Liver (tissue), 8 donors: ENCODE measurements at regions not wholly inside any gene's neighbourhood (a gene's known extent, or its start where the extent isn't known, plus 50 kb on each side); places are given as distances from the start of the nearest gene placed in this dataset.

Experiments used
- DNase-seq: peaks from one replicate; pipeline ENCODE4 v3.0.0-alpha.2; 2017; ENCODE audit warnings: low spot score
- H3K27ac ChIP-seq, 2 donors: one replicate each; pipeline ENCODE4 v1.7.0; 2013; ENCODE audit warnings: inconsistent platforms in 2 of 2, low read length in 2 of 2, control low read depth in 1 of 2, low read depth in 1 of 2, mild to moderate bottlenecking in 1 of 2
- H3K27me3 ChIP-seq, 4 donors: one replicate each; pipeline versions ENCODE4 v1.6.1 to v1.7.0; 2013; ENCODE audit warnings: low read length in 3 of 4, inconsistent platforms in 1 of 4, mild to moderate bottlenecking in 1 of 4, moderate library complexity in 1 of 4; ENCODE audit not compliant: control insufficient read depth in 4 of 4, insufficient read depth in 4 of 4
- H3K36me3 ChIP-seq, 4 donors: one replicate each; pipeline versions ENCODE4 v1.6.1 to v1.7.0; 2013; ENCODE audit warnings: low read length in 3 of 4, mild to moderate bottlenecking in 3 of 4, low read depth in 1 of 4, moderate library complexity in 1 of 4; ENCODE audit not compliant: control insufficient read depth in 4 of 4, insufficient read depth in 3 of 4
- H3K4me1 ChIP-seq, 4 donors: one replicate each; pipeline versions ENCODE4 v1.6.1 to v1.7.0; 2013; ENCODE audit warnings: low read length in 3 of 4, mild to moderate bottlenecking in 3 of 4, moderate library complexity in 1 of 4; ENCODE audit not compliant: control insufficient read depth in 4 of 4, insufficient read depth in 4 of 4
- H3K4me3 ChIP-seq, 3 donors: one replicate each; pipeline versions ENCODE4 v1.6.1 to v1.7.0; 2013; ENCODE audit warnings: low read length in 3 of 3, control low read depth in 1 of 3, low read depth in 1 of 3, mild to moderate bottlenecking in 1 of 3
- H3K9ac ChIP-seq, 2 donors: one replicate each; pipeline ENCODE4 v1.7.0; 2013; ENCODE audit warnings: low read length in 2 of 2, mild to moderate bottlenecking in 2 of 2, moderate library complexity in 2 of 2, control low read depth in 1 of 2, low read depth in 1 of 2
- H3K9me3 ChIP-seq, 4 donors: one replicate each; pipeline versions ENCODE4 v1.6.1 to v1.7.0; 2013; ENCODE audit warnings: low read length in 3 of 4; ENCODE audit not compliant: control insufficient read depth in 4 of 4
- EGR1 ChIP-seq, 2 donors: IDR thresholded peaks; 2 replicates each; pipeline ENCODE4 v1.6.1; 2016 to 2018; ENCODE audit warnings: antibody characterized with exemption in 2 of 2, low read depth in 2 of 2
- FOXA1 ChIP-seq: IDR thresholded peaks from 2 replicates; pipeline ENCODE4 v1.6.1; 2016; ENCODE audit warnings: antibody characterized with exemption
- FOXA2 ChIP-seq: IDR thresholded peaks from 2 replicates; pipeline ENCODE4 v1.6.1; 2016; ENCODE audit warnings: antibody characterized with exemption
- GABPA ChIP-seq, 2 donors: IDR thresholded peaks in 1 of 2; conservative IDR thresholded peaks in 1 of 2; 2 replicates each; pipeline ENCODE4 v1.6.1; 2016; ENCODE audit warnings: antibody characterized with exemption in 2 of 2, mild to moderate bottlenecking in 1 of 2, moderate library complexity in 1 of 2
- HNF4A ChIP-seq, 2 donors: conservative IDR thresholded peaks; 2 replicates each; pipeline ENCODE4 v1.6.1; 2016; ENCODE audit warnings: antibody characterized with exemption in 2 of 2, mild to moderate bottlenecking in 2 of 2
- HNF4G ChIP-seq: IDR thresholded peaks from 2 replicates; pipeline ENCODE4 v1.6.1; 2016; ENCODE audit warnings: antibody characterized with exemption
- JUND ChIP-seq, 2 donors: IDR thresholded peaks; 2 replicates each; pipeline ENCODE4 v1.6.1; 2016; ENCODE audit warnings: antibody characterized with exemption in 2 of 2
- NR2F2 ChIP-seq: IDR thresholded peaks from 2 replicates; pipeline ENCODE4 v1.6.1; 2016; ENCODE audit warnings: antibody characterized with exemption
- RAD21 ChIP-seq, 2 donors: IDR thresholded peaks; 2 replicates each; pipeline ENCODE4 v1.6.1; 2016; ENCODE audit warnings: antibody characterized with exemption in 2 of 2, mild to moderate bottlenecking in 2 of 2
- SP1 ChIP-seq: IDR thresholded peaks from 2 replicates; pipeline ENCODE4 v1.6.1; 2018; ENCODE audit warnings: antibody characterized with exemption, mild to moderate bottlenecking
- TAF1 ChIP-seq: conservative IDR thresholded peaks from 2 replicates; pipeline ENCODE4 v1.6.1; 2016; ENCODE audit warnings: antibody characterized with exemption, mild to moderate bottlenecking
- YY1 ChIP-seq: IDR thresholded peaks from 2 replicates; pipeline ENCODE4 v1.6.1; 2016; ENCODE audit warnings: antibody characterized with exemption, mild to moderate bottlenecking
- WGBS: extraction: QIAGEN DNeasy Blood & Tissue Kit; methylation state at CpG from one replicate; pipeline ENCODE4 v1.1.7; 2013; 5-methylcytosine and 5-hydroxymethylcytosine counted together
- TF ChIP-seq, protein P1 (sequence below): IDR thresholded peaks from 2 replicates; pipeline ENCODE4 v1.6.1; 2016; ENCODE audit warnings: antibody characterized with exemption, mild to moderate bottlenecking
- TF ChIP-seq, protein P2 (sequence below): IDR thresholded peaks from 2 replicates; pipeline ENCODE4 v1.6.1; 2016; ENCODE audit warnings: antibody characterized with exemption
- TF ChIP-seq, protein P3 (sequence below): fragments of 150-350 bp; IDR thresholded peaks from 2 replicates; pipeline ENCODE4 v1.5.1; 2017; ENCODE audit warnings: improper control_type of control experiment, low read depth, low read length; ENCODE audit not compliant: missing input control
- TF ChIP-seq, protein P4 (sequence below): IDR thresholded peaks from 2 replicates; pipeline ENCODE4 v1.6.1; 2016; ENCODE audit warnings: antibody characterized with exemption
- TF ChIP-seq, protein P5 (sequence below): IDR thresholded peaks from 2 replicates; pipeline ENCODE4 v1.6.1; 2016; ENCODE audit warnings: antibody characterized with exemption
- donor health status: healthy.
- donor health status: healthy.
- donor health status: healthy.
- donor health status: healthy.
- donor health status: healthy.

DNA sequence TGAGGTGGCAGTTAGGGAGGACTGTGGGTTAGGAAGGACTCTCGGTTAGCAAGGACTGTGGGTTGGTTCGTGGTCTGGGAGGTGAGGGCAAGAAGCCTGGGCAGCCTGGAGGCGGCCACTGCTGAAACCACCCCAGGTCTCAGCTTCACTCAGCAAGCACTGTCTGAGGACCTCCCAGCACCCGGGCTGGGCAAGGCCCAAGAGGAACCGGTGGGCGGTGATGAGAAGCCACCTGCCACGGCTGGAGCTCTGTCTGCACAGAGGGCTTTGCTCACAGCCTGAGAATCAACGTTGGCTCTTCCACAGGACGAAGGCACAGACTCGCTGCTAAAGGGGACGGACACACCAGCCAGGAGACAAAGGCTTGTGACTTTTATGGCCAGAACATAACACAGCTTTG, 69.3 kb downstream of the DACT2 start:
- WGBS, result 90% methylated on average over 11 of the region's 11 CpGs
- Histone ChIP-seq H3K36me3 (no peaks in the 10 kb centered on the region), H3K4me3 (no peak overlapping the region), H3K27me3 (no peaks in the 10 kb centered on the region), H3K27ac (no peak overlapping the region), H3K4me1 (peaks cover 0 to 5% (median 2%) of the 10 kb centered on the region in 4 donors), H3K9me3 (no peaks in the 10 kb centered on the region), H3K9ac (no peak overlapping the region)
- TF ChIP-seq RAD21 (IDR thresholded peaks at IDR 0.05) (no peak), HNF4G (no peak), FOXA1 (no peak), GABPA (IDR thresholded peaks at IDR 0.05 in 1 of 2, conservative IDR thresholded peaks at IDR 0.05 in 1 of 2) (no peak), FOXA2 (no peak)
- DNase-seq, result no peak

DNA sequence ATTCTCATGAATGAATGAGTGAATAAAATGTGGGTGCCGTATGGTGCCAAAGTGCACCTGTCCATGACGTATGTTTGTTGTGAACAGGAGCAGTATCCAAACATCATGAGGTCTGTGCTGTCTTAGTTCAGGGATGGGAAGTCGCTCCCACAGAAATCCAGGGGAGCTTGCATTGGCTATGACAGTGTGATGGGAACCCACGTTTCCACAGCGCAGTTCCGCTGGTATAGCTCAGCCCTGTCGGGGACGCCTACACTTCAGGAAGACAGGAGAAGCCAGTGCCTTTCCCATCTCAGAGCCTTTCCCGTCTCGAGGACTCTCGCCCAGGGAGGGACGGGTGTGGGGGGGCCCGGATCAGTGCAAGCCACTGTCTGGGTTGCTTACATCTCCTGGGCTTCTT, 69.8 kb downstream of the DACT2 start:
- no peak for DNase-seq
- Histone ChIP-seq H3K4me1 (peaks cover 0 to 5% (median 2%) of the 10 kb centered on the region in 4 donors), H3K27me3 (no peaks in the 10 kb centered on the region), H3K36me3 (no peaks in the 10 kb centered on the region), H3K9me3 (no peaks in the 10 kb centered on the region), H3K27ac (no peak overlapping the region), H3K9ac (no peak overlapping the region), H3K4me3 (no peak overlapping the region)
- 91% methylated on average over 13 of the region's 13 CpGs for WGBS
- no peak for TF ChIP-seq FOXA1
- TF ChIP-seq, protein P1, sequence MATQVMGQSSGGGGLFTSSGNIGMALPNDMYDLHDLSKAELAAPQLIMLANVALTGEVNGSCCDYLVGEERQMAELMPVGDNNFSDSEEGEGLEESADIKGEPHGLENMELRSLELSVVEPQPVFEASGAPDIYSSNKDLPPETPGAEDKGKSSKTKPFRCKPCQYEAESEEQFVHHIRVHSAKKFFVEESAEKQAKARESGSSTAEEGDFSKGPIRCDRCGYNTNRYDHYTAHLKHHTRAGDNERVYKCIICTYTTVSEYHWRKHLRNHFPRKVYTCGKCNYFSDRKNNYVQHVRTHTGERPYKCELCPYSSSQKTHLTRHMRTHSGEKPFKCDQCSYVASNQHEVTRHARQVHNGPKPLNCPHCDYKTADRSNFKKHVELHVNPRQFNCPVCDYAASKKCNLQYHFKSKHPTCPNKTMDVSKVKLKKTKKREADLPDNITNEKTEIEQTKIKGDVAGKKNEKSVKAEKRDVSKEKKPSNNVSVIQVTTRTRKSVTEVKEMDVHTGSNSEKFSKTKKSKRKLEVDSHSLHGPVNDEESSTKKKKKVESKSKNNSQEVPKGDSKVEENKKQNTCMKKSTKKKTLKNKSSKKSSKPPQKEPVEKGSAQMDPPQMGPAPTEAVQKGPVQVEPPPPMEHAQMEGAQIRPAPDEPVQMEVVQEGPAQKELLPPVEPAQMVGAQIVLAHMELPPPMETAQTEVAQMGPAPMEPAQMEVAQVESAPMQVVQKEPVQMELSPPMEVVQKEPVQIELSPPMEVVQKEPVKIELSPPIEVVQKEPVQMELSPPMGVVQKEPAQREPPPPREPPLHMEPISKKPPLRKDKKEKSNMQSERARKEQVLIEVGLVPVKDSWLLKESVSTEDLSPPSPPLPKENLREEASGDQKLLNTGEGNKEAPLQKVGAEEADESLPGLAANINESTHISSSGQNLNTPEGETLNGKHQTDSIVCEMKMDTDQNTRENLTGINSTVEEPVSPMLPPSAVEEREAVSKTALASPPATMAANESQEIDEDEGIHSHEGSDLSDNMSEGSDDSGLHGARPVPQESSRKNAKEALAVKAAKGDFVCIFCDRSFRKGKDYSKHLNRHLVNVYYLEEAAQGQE, result no peak
- TF ChIP-seq HNF4A (conservative IDR thresholded peaks at IDR 0.05), result no peak
- TF ChIP-seq, protein P2, sequence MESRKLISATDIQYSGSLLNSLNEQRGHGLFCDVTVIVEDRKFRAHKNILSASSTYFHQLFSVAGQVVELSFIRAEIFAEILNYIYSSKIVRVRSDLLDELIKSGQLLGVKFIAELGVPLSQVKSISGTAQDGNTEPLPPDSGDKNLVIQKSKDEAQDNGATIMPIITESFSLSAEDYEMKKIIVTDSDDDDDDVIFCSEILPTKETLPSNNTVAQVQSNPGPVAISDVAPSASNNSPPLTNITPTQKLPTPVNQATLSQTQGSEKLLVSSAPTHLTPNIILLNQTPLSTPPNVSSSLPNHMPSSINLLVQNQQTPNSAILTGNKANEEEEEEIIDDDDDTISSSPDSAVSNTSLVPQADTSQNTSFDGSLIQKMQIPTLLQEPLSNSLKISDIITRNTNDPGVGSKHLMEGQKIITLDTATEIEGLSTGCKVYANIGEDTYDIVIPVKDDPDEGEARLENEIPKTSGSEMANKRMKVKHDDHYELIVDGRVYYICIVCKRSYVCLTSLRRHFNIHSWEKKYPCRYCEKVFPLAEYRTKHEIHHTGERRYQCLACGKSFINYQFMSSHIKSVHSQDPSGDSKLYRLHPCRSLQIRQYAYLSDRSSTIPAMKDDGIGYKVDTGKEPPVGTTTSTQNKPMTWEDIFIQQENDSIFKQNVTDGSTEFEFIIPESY, result no peak
- no peak for TF ChIP-seq GABPA (IDR thresholded peaks at IDR 0.05 in 1 of 2, conservative IDR thresholded peaks at IDR 0.05 in 1 of 2)
- TF ChIP-seq, protein P3, sequence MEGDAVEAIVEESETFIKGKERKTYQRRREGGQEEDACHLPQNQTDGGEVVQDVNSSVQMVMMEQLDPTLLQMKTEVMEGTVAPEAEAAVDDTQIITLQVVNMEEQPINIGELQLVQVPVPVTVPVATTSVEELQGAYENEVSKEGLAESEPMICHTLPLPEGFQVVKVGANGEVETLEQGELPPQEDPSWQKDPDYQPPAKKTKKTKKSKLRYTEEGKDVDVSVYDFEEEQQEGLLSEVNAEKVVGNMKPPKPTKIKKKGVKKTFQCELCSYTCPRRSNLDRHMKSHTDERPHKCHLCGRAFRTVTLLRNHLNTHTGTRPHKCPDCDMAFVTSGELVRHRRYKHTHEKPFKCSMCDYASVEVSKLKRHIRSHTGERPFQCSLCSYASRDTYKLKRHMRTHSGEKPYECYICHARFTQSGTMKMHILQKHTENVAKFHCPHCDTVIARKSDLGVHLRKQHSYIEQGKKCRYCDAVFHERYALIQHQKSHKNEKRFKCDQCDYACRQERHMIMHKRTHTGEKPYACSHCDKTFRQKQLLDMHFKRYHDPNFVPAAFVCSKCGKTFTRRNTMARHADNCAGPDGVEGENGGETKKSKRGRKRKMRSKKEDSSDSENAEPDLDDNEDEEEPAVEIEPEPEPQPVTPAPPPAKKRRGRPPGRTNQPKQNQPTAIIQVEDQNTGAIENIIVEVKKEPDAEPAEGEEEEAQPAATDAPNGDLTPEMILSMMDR, result no peak
- no peak for TF ChIP-seq EGR1 (IDR thresholded peaks at IDR 0.05; ENCODE audit: low read depth in 2 of 2)
- TF ChIP-seq NR2F2, result no peak
- TF ChIP-seq FOXA2, result no peak
- no peak for TF ChIP-seq HNF4G
- no peak for TF ChIP-seq SP1
- TF ChIP-seq, protein P4, sequence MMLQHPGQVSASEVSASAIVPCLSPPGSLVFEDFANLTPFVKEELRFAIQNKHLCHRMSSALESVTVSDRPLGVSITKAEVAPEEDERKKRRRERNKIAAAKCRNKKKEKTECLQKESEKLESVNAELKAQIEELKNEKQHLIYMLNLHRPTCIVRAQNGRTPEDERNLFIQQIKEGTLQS, result no peak
- no peak for TF ChIP-seq RAD21 (IDR thresholded peaks at IDR 0.05)
- TF ChIP-seq YY1, result no peak
- TF ChIP-seq TAF1, result no peak
- TF ChIP-seq, protein P5, sequence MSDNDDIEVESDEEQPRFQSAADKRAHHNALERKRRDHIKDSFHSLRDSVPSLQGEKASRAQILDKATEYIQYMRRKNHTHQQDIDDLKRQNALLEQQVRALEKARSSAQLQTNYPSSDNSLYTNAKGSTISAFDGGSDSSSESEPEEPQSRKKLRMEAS, result no peak
- TF ChIP-seq JUND (IDR thresholded peaks at IDR 0.05), result no peak
